Trophoblast cell (in vitro differentiated cells and primary cell): ENCODE measurements at regions not wholly inside any gene's neighbourhood (a gene's known extent, or its start where the extent isn't known, plus 50 kb on each side); places are given as distances from the start of the nearest gene placed in this dataset.

ENCODE experiments used
- DNase-seq, 2 donors: peaks; one replicate each; pipeline ENCODE4 v3.0.0-alpha.2; 2016
- H2AFZ ChIP-seq: 2 replicates; pipeline ENCODE4 v1.6.1; 2013; ENCODE audit warnings: low read length, moderate library complexity, mild to moderate bottlenecking; ENCODE audit not compliant: insufficient read depth, poor library complexity
- H2AK5ac ChIP-seq: 2 replicates; pipeline ENCODE4 v1.6.1; 2013; ENCODE audit warnings: mild to moderate bottlenecking, low read length
- H2BK120ac ChIP-seq: 2 replicates; pipeline ENCODE4 v1.6.1; 2013; ENCODE audit warnings: low read length, mild to moderate bottlenecking, moderate library complexity; ENCODE audit not compliant: insufficient read depth, poor library complexity
- H2BK12ac ChIP-seq: 2 replicates; pipeline ENCODE4 v1.6.1; 2013; ENCODE audit warnings: mild to moderate bottlenecking, low read length, moderate library complexity
- H2BK5ac ChIP-seq: 2 replicates; pipeline ENCODE4 v1.6.1; 2013; ENCODE audit warnings: low read length, low read depth, moderate library complexity, mild to moderate bottlenecking; ENCODE audit not compliant: poor library complexity
- H3K14ac ChIP-seq: 2 replicates; pipeline ENCODE4 v1.6.1; 2013; ENCODE audit warnings: mild to moderate bottlenecking, low read length
- H3K18ac ChIP-seq: 2 replicates; pipeline ENCODE4 v1.6.1; 2013; ENCODE audit warnings: mild to moderate bottlenecking, low read length
- H3K23ac ChIP-seq: 2 replicates; pipeline ENCODE4 v1.6.1; 2013; ENCODE audit warnings: low read length
- H3K27ac ChIP-seq: 2 replicates; pipeline ENCODE4 v1.5.1; 2013; ENCODE audit warnings: low read depth, mild to moderate bottlenecking, inconsistent platforms, low read length, moderate library complexity
- H3K27me3 ChIP-seq: 2 replicates; pipeline ENCODE4 v1.6.1; 2013; ENCODE audit warnings: inconsistent platforms, mild to moderate bottlenecking, low read length, moderate library complexity; ENCODE audit not compliant: insufficient read depth
- H3K36me3 ChIP-seq, 2 experiments: 1 replicate in 1 of 2; 2 replicates in 1 of 2; pipeline ENCODE4 v1.6.1; 2013; ENCODE audit warnings: low read length in 2 of 2, mild to moderate bottlenecking in 2 of 2, moderate library complexity in 1 of 2; ENCODE audit not compliant: insufficient read depth in 2 of 2, control insufficient read depth in 1 of 2
- H3K4ac ChIP-seq: 2 replicates; pipeline ENCODE4 v1.6.1; 2013; ENCODE audit warnings: low read depth, mild to moderate bottlenecking, low read length, moderate library complexity
- H3K4me1 ChIP-seq, 2 experiments: 1 replicate in 1 of 2; 2 replicates in 1 of 2; pipeline ENCODE4 v1.6.1; 2013; ENCODE audit warnings: low read length in 2 of 2, mild to moderate bottlenecking in 2 of 2, moderate library complexity in 1 of 2; ENCODE audit not compliant: insufficient read depth in 2 of 2, control insufficient read depth in 1 of 2
- H3K4me2 ChIP-seq: 2 replicates; pipeline ENCODE4 v1.6.1; 2013; ENCODE audit warnings: inconsistent platforms, mild to moderate bottlenecking, low read length, moderate library complexity
- H3K4me3 ChIP-seq: 2 replicates; pipeline ENCODE4 v1.5.1; 2013; ENCODE audit warnings: mild to moderate bottlenecking, low read depth, low read length, inconsistent platforms
- H3K79me1 ChIP-seq: one replicate; pipeline ENCODE4 v1.6.1; 2013; ENCODE audit warnings: low read length
- H3K79me2 ChIP-seq: 2 replicates; pipeline ENCODE4 v1.6.1; 2013; ENCODE audit warnings: low read length, mild to moderate bottlenecking; ENCODE audit not compliant: control insufficient read depth, insufficient read depth, poor library complexity
- H3K9ac ChIP-seq: 2 replicates; pipeline ENCODE4 v1.6.1; 2013; ENCODE audit warnings: mild to moderate bottlenecking, low read length
- H3K9me3 ChIP-seq: 2 replicates; pipeline ENCODE4 v1.6.1; 2013; ENCODE audit warnings: low read depth, mild to moderate bottlenecking, control low read depth, inconsistent platforms, low read length; ENCODE audit not compliant: insufficient read depth
- H4K12ac ChIP-seq: 2 replicates; pipeline ENCODE4 v1.6.1; 2013; ENCODE audit warnings: low read depth, mild to moderate bottlenecking, low read length, moderate library complexity
- H4K8ac ChIP-seq: 2 replicates; pipeline ENCODE4 v1.6.1; 2013; ENCODE audit warnings: low read depth, mild to moderate bottlenecking, low read length, moderate library complexity
- H4K91ac ChIP-seq: one replicate; pipeline ENCODE4 v1.6.1; 2013; ENCODE audit warnings: low read depth, mild to moderate bottlenecking, low read length, moderate library complexity
- WGBS: extraction: QIAGEN DNeasy Blood & Tissue Kit; methylation state at CpG from one replicate; pipeline ENCODE4 v1.1.7; 2013; ENCODE audit warnings: missing lambda C conversion rate; ENCODE audit not compliant: insufficient read length, insufficient coverage; ENCODE audit errors: extremely low coverage; 5-methylcytosine and 5-hydroxymethylcytosine counted together

DNA sequence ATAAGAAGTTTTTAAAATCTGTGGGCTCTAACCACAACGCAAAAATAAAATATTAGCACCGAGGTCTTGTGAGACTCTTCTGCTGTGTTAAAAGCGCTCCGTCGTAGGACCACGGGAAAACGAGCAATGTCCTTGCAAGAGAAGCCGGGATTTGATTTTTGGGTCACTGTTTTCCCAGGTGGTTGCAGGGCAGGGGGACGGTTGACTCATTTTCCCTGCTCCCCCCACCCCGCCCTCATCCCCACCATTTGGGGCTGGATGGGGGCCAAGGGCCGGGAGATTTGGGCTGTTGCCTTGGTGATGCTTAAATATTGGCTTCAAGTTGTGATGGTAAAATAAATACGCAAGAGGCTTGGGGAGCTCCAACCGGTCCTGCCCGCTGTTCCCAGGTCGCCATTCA, 67.6 kb upstream of the SLC25A33 start:
- no peak overlapping the region for H2AK5ac ChIP-seq
- DNase-seq, result no peak
- no peak overlapping the region for H3K23ac ChIP-seq

DNA sequence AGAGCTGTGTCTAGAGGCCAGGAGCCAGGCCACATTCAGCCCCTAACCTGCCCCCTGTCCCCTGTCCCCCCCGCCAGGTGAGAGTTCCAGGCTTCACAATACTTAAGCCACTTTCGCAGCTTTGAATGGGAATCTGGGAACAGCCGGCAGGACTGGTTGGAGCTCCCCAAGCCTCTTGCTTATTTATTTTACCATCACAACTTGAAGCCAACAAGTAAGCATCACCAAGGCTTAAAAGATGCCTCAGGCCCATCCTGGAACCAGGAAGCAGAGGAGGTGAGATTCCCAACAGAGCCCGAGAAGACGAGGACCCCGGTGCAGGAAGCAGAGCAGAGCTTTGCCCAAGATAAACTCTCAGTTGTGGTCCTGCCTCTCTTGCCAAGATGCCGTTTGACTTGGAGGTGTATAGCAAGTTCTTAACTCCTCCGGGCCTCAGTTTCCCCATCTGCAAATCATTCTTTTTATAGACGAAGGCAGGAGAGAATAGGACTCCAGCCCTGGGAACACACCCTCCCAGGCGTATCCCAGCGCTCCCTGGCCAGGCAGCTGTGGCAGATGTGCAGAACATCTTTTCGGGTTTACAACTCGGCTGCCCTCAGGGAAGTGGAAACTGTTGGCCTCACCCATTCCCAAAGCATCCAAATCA, 66.8 kb upstream of the SLC25A33 start:
- Histone ChIP-seq H3K9ac (no peak overlapping the region), H3K23ac (no peak overlapping the region), H2AFZ (no peak overlapping the region), H3K79me1 (no peaks in the 10 kb centered on the region), H3K4me3 (no peak overlapping the region), H2BK5ac (no peak overlapping the region), H4K12ac (no peak overlapping the region), H2AK5ac (no peak overlapping the region), H3K79me2 (no peaks in the 10 kb centered on the region), H3K36me3 (no peaks in the 10 kb centered on the region), H3K9me3 (no peaks in the 10 kb centered on the region), H2BK12ac (no peak overlapping the region), H3K14ac (no peak overlapping the region), H4K8ac (no peak overlapping the region), H3K4me1 (peaks cover 5 to 6% of the 10 kb centered on the region in 2 experiments), H2BK120ac (no peak overlapping the region), H4K91ac (no peak overlapping the region), H3K18ac (no peak overlapping the region), H3K4me2 (no peak overlapping the region), H3K27me3 (no peaks in the 10 kb centered on the region), H3K4ac (no peak overlapping the region), H3K27ac (no peak overlapping the region)
- no CpG with 5 or more reads among the region's 13 CpGs for WGBS
- DNase-seq, result no peak

More for the DNA sequence above, 67.6 kb upstream of the SLC25A33 start:
- no peak overlapping the region for H2AFZ ChIP-seq
- H3K79me2 ChIP-seq, result no peaks in the 10 kb centered on the region
- H3K4me2 ChIP-seq, result no peak overlapping the region
- no CpG with 5 or more reads among the region's 15 CpGs for WGBS
- no peak overlapping the region for H2BK5ac ChIP-seq
- no peak overlapping the region for H4K91ac ChIP-seq
- no peaks in the 10 kb centered on the region for H3K9me3 ChIP-seq
- no peak overlapping the region for H3K18ac ChIP-seq
- H3K27me3 ChIP-seq, result no peaks in the 10 kb centered on the region
- no peak overlapping the region for H3K27ac ChIP-seq
- peaks cover 2 to 5% of the 10 kb centered on the region in 2 experiments for H3K4me1 ChIP-seq
- H3K9ac ChIP-seq, result no peak overlapping the region
- H2BK12ac ChIP-seq, result no peak overlapping the region
- H3K4ac ChIP-seq, result no peak overlapping the region
- H2BK120ac ChIP-seq, result no peak overlapping the region
- H4K12ac ChIP-seq, result no peak overlapping the region
- H3K79me1 ChIP-seq, result no peaks in the 10 kb centered on the region
- no peak overlapping the region for H3K14ac ChIP-seq
- no peak overlapping the region for H4K8ac ChIP-seq
- no peak overlapping the region for H3K4me3 ChIP-seq
- H3K36me3 ChIP-seq, result no peaks in the 10 kb centered on the region

GRCh38 chr1:9473032-9473807, 66.0 kb upstream of the SLC25A33 start:
- no peak overlapping the region for H2AFZ ChIP-seq
- H3K27me3 ChIP-seq, result no peaks in the 10 kb centered on the region
- no peak overlapping the region for H3K4me2 ChIP-seq
- H3K4me3 ChIP-seq, result no peak overlapping the region
- H3K14ac ChIP-seq, result no peak overlapping the region
- no peaks in the 10 kb centered on the region for H3K9me3 ChIP-seq
- H4K91ac ChIP-seq, result no peak overlapping the region
- no peak overlapping the region for H4K12ac ChIP-seq
- H2BK12ac ChIP-seq, result no peak overlapping the region
- no CpG with 5 or more reads among the region's 14 CpGs for WGBS
- H3K18ac ChIP-seq, result no peak overlapping the region
- H3K23ac ChIP-seq, result no peak overlapping the region
- H2AK5ac ChIP-seq, result no peak overlapping the region
- no peak overlapping the region for H3K27ac ChIP-seq
- H3K4me1 ChIP-seq, result peaks cover 5 to 6% of the 10 kb centered on the region in 2 experiments
- H2BK120ac ChIP-seq, result no peak overlapping the region
- DNase-seq, result peak; percentile 90 to 92
- no peaks in the 10 kb centered on the region for H3K79me1 ChIP-seq
- no peak overlapping the region for H2BK5ac ChIP-seq
- H3K4ac ChIP-seq, result no peak overlapping the region
- H3K36me3 ChIP-seq, result no peaks in the 10 kb centered on the region
- no peak overlapping the region for H4K8ac ChIP-seq
- H3K79me2 ChIP-seq, result no peaks in the 10 kb centered on the region
- H3K9ac ChIP-seq, result no peak overlapping the region

- H2BK12ac ChIP-seq, result no peak overlapping the region
- H2AK5ac ChIP-seq, result no peak overlapping the region
- no peak overlapping the region for H3K27ac ChIP-seq
- no peak for DNase-seq
- H4K8ac ChIP-seq, result no peak overlapping the region
- H3K18ac ChIP-seq, result no peak overlapping the region
- H3K9ac ChIP-seq, result no peak overlapping the region
- H3K4ac ChIP-seq, result no peak overlapping the region
- H3K23ac ChIP-seq, result no peak overlapping the region
- H3K4me3 ChIP-seq, result no peak overlapping the region
- H3K4me1 ChIP-seq, result peaks cover 5 to 6% of the 10 kb centered on the region in 2 experiments
- H4K12ac ChIP-seq, result no peak overlapping the region
- H2BK5ac ChIP-seq, result no peak overlapping the region
- no peaks in the 10 kb centered on the region for H3K36me3 ChIP-seq
- H4K91ac ChIP-seq, result no peak overlapping the region
- no peaks in the 10 kb centered on the region for H3K27me3 ChIP-seq
- H3K4me2 ChIP-seq, result no peak overlapping the region
- H3K79me2 ChIP-seq, result no peaks in the 10 kb centered on the region
- H3K14ac ChIP-seq, result no peak overlapping the region
- no peaks in the 10 kb centered on the region for H3K9me3 ChIP-seq
- no peak overlapping the region for H2AFZ ChIP-seq
- no CpG with 5 or more reads among the region's 15 CpGs for WGBS
- no peaks in the 10 kb centered on the region for H3K79me1 ChIP-seq
- no peak overlapping the region for H2BK120ac ChIP-seq
Observed at GRCh38 chr1:9475061-9475627, 64.1 kb upstream of the SLC25A33 start.
